ENCODE measurements at regions not wholly inside any gene's neighbourhood (a gene's known extent, or its start where the extent isn't known, plus 50 kb on each side); places are given as distances from the start of the nearest gene placed in this dataset.
A peak's percentile ranks its signal among the peaks of the same experiment; 100 is the strongest.

GRCh38 chr1:60984062-60984799, 98.1 kb upstream of the NFIA start:
- TF ChIP-seq POLR2AphosphoS5 (IDR thresholded peaks at IDR 0.05) = peak in 2 of 3 donors; percentile 28 to 53
- TF ChIP-seq CTCF (IDR thresholded peaks at IDR 0.05) = no peak
- Histone ChIP-seq H3K9me3 (no peaks in the 10 kb centered on the region), H3K27ac (peak overlapping the region; percentile 68 to 89), H3K27me3 (no peaks in the 10 kb centered on the region), H3K4me3 (no peak overlapping the region), H3K4me1 (no peaks in the 10 kb centered on the region), H3K36me3 (no peaks in the 10 kb centered on the region)
- intact Hi-C loops (cut with DNase I; ENCODE audit: low total_unique reads) = loop anchor here (10.0 kb wide), 1 partner anchor 61 kb away; no protein-coding TSS in a partner anchor
- DNase-seq (ENCODE audit: low spot score in 2 of 2) = peak in 1 of 2 donors; percentile 25

DNA sequence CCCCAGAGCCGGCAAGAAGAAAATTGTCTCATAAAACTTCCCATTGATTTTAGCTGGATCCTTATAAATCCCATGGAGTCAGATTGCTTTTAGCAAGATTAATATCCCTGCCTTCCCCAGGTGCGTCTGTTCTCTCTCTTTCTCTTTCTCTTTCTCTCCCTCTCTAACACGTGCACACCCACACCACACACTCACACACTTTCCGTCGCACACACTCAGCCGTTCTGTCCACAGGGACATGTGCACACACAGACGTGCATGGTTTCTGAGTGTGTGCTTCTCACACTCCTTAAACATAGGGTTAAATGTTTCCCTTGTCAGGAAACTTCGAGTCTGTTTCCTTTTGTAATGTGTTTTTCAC, 98.7 kb upstream of the NFIA start:
- TF ChIP-seq POLR2AphosphoS5 (IDR thresholded peaks at IDR 0.05) (no peak), POLR2A (IDR thresholded peaks at IDR 0.05) (no peak), CTCF (IDR thresholded peaks at IDR 0.05) (no peak)
- Histone ChIP-seq H3K36me3 (no peaks in the 10 kb centered on the region), H3K4me3 (no peak overlapping the region), H3K27me3 (no peaks in the 10 kb centered on the region), H3K9me3 (no peaks in the 10 kb centered on the region), H3K4me1 (no peaks in the 10 kb centered on the region), H3K27ac (peak overlapping the region; percentile 68 to 89)
- intact Hi-C loops (cut with DNase I; ENCODE audit: low total_unique reads) = loop anchor here (10.0 kb wide), 1 partner anchor 61 kb away; no protein-coding TSS in a partner anchor
- no peak for DNase-seq (ENCODE audit: low spot score in 2 of 2)

DNA sequence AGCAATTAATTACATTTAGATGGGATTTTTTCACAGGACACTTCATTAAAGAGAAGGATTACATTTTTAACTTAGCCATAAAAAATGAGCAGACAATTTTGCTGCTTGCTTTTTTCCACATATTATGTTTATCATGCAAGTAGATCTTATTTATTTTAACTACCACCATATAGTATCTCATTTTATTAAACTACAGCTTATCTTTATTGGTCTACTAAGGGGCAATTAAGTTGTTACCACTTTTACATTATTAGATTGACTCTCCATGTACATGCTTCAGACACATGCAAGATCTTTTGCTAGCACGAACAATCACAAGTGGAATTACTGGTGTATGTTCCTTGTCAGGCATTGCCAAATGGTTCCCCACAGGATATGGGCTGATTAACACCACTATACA, 99.8 kb upstream of the NFIA start:
- DNase-seq (ENCODE audit: low spot score in 2 of 2) = no peak
- TF ChIP-seq POLR2AphosphoS5 (IDR thresholded peaks at IDR 0.05) = no peak
- TF ChIP-seq POLR2A (IDR thresholded peaks at IDR 0.05) = no peak
- TF ChIP-seq CTCF (IDR thresholded peaks at IDR 0.05) = no peak
- no peak overlapping the region for H3K4me3 ChIP-seq
- H3K27me3 ChIP-seq = no peaks in the 10 kb centered on the region
- H3K4me1 ChIP-seq = no peaks in the 10 kb centered on the region
- intact Hi-C loops (cut with DNase I; ENCODE audit: low total_unique reads) = loop anchor here (10.0 kb wide), 1 partner anchor 62 kb away; no protein-coding TSS in a partner anchor
- H3K36me3 ChIP-seq = no peaks in the 10 kb centered on the region
- H3K9me3 ChIP-seq = no peaks in the 10 kb centered on the region
- H3K27ac ChIP-seq = peak overlapping the region in 1 of 2 donors; percentile 89

DNA sequence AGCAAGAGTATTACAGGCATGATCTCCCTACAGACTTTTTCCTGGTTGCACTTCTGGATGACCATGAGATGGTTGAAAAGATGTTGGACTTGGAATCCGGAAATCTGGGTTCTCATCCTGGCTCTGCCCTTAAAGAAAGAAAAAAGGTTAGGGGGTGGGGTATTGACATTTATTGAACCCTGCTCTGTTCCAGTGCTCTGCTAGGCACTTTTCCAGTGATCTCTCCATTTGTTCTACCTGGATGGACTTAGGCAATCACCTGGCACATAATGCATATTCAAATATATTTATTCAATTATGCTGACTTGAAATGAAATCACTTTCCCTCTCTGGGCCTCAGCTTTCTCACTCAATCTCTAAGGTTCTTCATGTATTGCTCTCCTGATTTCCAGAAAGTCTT, 101.0 kb upstream of the NFIA start:
- no peaks in the 10 kb centered on the region for H3K27me3 ChIP-seq
- H3K36me3 ChIP-seq = no peaks in the 10 kb centered on the region
- no peaks in the 10 kb centered on the region for H3K4me1 ChIP-seq
- H3K9me3 ChIP-seq = no peaks in the 10 kb centered on the region
- DNase-seq (ENCODE audit: low spot score in 2 of 2) = no peak
- H3K4me3 ChIP-seq = no peak overlapping the region
- no peak overlapping the region for H3K27ac ChIP-seq
- TF ChIP-seq POLR2A (IDR thresholded peaks at IDR 0.05) (no peak), CTCF (IDR thresholded peaks at IDR 0.05) (no peak), POLR2AphosphoS5 (IDR thresholded peaks at IDR 0.05) (no peak)
- intact Hi-C loops (cut with DNase I; ENCODE audit: low total_unique reads) = loop anchor here (10.0 kb wide), 1 partner anchor 63 kb away; no protein-coding TSS in a partner anchor

Data from breast epithelium (tissue), 4 donors.